GM12874 (cell line): ENCODE measurements at regions not wholly inside any gene's neighbourhood (a gene's known extent, or its start where the extent isn't known, plus 50 kb on each side); places are given as distances from the start of the nearest gene placed in this dataset.

Experiments
- CTCF ChIP-seq: IDR thresholded peaks from 2 replicates; pipeline ENCODE4 v1.5.1; 2011; ENCODE audit warnings: low read depth, mild to moderate bottlenecking, control low read depth, low read length, moderate library complexity; ENCODE audit not compliant: insufficient read depth

GRCh38 chr2:12895017-12895416 is 178.3 kb downstream of the TRIB2 start:
- no peak for TF ChIP-seq CTCF

DNA sequence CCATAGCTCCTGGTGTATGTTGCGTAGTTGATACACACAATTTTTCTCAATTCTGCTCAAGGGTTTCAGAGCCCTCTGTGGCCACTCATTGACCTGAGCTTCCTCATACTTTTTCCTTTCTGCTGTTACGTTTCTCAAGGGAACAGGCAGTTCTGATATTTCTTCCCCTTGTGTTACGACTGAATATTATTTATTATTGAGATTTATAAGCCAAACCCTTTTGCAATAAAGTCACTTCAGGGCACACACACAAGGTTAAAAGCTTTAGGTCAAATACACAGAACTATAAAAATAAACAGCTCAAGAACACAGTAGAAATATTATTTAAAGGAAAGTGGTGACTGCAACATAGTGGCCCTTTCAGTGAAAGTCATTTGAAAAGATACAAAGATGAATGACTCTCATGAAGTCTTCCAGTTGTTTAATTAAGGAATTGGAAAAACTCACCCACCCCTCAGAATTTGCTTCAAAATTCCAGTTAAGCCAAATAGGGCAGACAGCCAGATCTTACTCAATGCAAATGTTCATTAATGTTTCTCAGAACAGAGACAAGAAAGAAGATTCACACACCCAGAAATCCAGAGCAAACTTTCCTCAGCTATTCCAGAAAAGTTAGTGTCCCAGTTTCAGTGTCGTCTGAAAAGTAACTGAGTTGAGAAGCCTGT is 179.7 kb downstream of the TRIB2 start:
- TF ChIP-seq CTCF: no peak

DNA sequence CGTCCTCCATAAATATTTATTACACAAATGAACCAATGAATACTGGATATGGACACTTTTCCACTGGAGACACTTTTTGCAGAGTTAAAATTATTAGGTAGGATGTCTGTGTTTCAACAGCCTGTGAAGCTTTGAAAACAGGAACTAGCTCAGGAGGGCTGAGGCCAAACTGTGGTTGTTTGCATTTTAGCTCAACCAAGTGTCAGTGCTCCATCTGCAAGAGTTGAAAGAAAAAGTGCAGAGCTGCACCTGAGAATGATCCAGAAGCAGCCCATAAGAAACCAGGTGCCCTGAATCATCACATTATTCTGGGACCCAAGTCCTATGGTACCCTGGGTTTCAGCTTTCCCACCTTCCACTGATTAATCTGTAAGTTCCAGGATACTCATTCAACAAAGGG is 180.4 kb downstream of the TRIB2 start:
- TF ChIP-seq CTCF: no peak

- TF ChIP-seq CTCF: no peak
These were observed 186.5 kb downstream of the TRIB2 start for GRCh38 chr2:12903272-12903671.

GRCh38 chr2:12910431-12910830 is 193.7 kb downstream of the TRIB2 start:
- TF ChIP-seq CTCF: no peak

DNA sequence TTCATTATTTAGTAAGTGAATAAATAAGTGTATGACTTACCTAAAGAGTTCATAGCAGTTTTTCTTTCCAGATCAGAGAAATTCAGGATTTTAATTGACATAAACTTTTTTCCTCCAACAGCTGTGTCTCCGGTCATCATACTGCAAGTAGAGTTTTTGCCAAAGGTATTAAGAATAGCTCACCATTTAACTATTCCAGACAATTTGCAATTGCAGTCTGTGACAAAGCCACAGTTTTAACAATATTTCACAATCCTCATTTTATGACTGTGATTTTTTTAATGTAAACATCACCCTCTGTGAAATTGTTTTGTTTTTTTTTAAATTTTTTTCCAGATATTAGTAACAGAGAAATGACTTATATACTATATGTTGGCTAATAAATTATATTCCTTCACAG is 199.1 kb downstream of the TRIB2 start:
- TF ChIP-seq CTCF: no peak

GRCh38 chr2:12918138-12918834 is 201.6 kb downstream of the TRIB2 start:
- TF ChIP-seq CTCF: no peak
